Osteoblast (primary cell): ENCODE measurements at regions not wholly inside any gene's neighbourhood (a gene's known extent, or its start where the extent isn't known, plus 50 kb on each side); places are given as distances from the start of the nearest gene placed in this dataset.

ENCODE experiments used
- DNase-seq: peaks from one replicate; pipeline ENCODE4 v3.0.0; 2011; ENCODE audit warnings: low spot score, mixed read lengths; ENCODE audit not compliant: insufficient read length; ENCODE audit errors: missing footprints
- H2AFZ ChIP-seq: 2 replicates; pipeline ENCODE4 v1.6.0; 2011; ENCODE audit warnings: mild to moderate bottlenecking, low read length
- H3K27ac ChIP-seq: 2 replicates; pipeline ENCODE4 v1.5.1; 2011; ENCODE audit warnings: mild to moderate bottlenecking, low read depth, low read length, moderate library complexity
- H3K27me3 ChIP-seq: 2 replicates; pipeline ENCODE4 v1.6.0; 2012; ENCODE audit warnings: mild to moderate bottlenecking, control low read depth, inconsistent platforms, low read length, moderate library complexity; ENCODE audit not compliant: insufficient read depth
- H3K36me3 ChIP-seq: 2 replicates; pipeline ENCODE4 v1.5.1; 2011; ENCODE audit warnings: mild to moderate bottlenecking, low read length, control low read depth, moderate library complexity; ENCODE audit not compliant: insufficient read depth
- H3K4me1 ChIP-seq: 2 replicates; pipeline ENCODE4 v1.5.1; 2011; ENCODE audit warnings: mild to moderate bottlenecking, low read length, control low read depth, moderate library complexity; ENCODE audit not compliant: insufficient read depth
- H3K4me2 ChIP-seq: 2 replicates; pipeline ENCODE4 v1.6.0; 2011; ENCODE audit warnings: mild to moderate bottlenecking, low read length; ENCODE audit not compliant: insufficient read depth
- H3K4me3 ChIP-seq: fragments of 200-600 bp; sonication (generic); 3 replicates; pipeline ENCODE4 v1.5.1; 2012; ENCODE audit warnings: mild to moderate bottlenecking, low read length, inconsistent platforms; ENCODE audit not compliant: insufficient read depth
- H3K79me2 ChIP-seq: 2 replicates; pipeline ENCODE4 v1.6.0; 2012; ENCODE audit warnings: mild to moderate bottlenecking, low read length, control low read depth, inconsistent platforms; ENCODE audit not compliant: insufficient read depth
- H3K9me3 ChIP-seq: 2 replicates; pipeline ENCODE4 v1.5.1; 2011; ENCODE audit warnings: low read depth, low read length, control low read depth
- H4K20me1 ChIP-seq: 2 replicates; pipeline ENCODE4 v1.6.0; 2012; ENCODE audit warnings: mild to moderate bottlenecking, low read length, control low read depth; ENCODE audit not compliant: insufficient read depth
- TF ChIP-seq, protein P1 (sequence below): IDR thresholded peaks from 2 replicates; pipeline ENCODE4 v1.5.1; 2011; ENCODE audit warnings: mild to moderate bottlenecking, low read depth, low read length, moderate library complexity; ENCODE audit errors: extremely low read depth

DNA sequence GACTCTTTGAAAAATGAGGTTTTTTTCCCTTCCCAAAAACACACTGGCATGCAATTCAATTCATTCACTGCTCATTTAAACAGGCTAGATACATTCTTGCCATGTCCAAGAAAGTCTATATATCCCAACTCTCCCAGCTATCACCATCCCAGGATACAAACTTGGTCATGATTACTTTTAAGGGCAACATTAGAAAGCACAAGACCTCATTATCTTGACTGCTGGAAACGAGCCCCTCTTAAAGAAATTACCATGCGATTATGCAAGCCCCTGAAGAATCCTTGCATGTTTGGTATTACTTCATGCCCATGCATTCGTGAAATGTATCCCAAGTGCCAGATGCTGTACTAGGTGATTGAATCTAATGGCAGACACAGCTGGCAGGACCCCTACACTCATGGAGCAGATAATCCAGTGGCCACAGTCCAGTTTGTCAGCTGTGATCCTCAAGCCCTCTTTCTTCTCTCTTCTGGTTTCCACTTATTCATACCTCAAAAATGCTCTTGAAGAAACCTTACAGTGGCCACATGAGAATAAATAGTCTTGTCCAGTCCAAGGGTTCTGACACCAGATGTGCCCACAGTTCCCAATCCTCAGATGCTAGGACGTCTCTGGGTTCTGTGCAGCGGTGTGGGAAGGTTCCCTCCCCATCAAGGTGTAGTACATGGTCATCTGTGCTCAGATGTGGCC lies 103.7 kb upstream of the HABP2 start:
- Histone ChIP-seq H3K4me3 (no peak overlapping the region), H3K79me2 (no peaks in the 10 kb centered on the region), H3K4me2 (no peak overlapping the region), H2AFZ (no peak overlapping the region), H3K27me3 (peaks cover 25% of the 10 kb centered on the region), H3K36me3 (no peaks in the 10 kb centered on the region), H3K27ac (no peak overlapping the region), H4K20me1 (no peaks in the 10 kb centered on the region), H3K9me3 (no peaks in the 10 kb centered on the region), H3K4me1 (no peaks in the 10 kb centered on the region)
- no peak for DNase-seq
- TF ChIP-seq, protein P1, sequence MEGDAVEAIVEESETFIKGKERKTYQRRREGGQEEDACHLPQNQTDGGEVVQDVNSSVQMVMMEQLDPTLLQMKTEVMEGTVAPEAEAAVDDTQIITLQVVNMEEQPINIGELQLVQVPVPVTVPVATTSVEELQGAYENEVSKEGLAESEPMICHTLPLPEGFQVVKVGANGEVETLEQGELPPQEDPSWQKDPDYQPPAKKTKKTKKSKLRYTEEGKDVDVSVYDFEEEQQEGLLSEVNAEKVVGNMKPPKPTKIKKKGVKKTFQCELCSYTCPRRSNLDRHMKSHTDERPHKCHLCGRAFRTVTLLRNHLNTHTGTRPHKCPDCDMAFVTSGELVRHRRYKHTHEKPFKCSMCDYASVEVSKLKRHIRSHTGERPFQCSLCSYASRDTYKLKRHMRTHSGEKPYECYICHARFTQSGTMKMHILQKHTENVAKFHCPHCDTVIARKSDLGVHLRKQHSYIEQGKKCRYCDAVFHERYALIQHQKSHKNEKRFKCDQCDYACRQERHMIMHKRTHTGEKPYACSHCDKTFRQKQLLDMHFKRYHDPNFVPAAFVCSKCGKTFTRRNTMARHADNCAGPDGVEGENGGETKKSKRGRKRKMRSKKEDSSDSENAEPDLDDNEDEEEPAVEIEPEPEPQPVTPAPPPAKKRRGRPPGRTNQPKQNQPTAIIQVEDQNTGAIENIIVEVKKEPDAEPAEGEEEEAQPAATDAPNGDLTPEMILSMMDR = no peak

DNA sequence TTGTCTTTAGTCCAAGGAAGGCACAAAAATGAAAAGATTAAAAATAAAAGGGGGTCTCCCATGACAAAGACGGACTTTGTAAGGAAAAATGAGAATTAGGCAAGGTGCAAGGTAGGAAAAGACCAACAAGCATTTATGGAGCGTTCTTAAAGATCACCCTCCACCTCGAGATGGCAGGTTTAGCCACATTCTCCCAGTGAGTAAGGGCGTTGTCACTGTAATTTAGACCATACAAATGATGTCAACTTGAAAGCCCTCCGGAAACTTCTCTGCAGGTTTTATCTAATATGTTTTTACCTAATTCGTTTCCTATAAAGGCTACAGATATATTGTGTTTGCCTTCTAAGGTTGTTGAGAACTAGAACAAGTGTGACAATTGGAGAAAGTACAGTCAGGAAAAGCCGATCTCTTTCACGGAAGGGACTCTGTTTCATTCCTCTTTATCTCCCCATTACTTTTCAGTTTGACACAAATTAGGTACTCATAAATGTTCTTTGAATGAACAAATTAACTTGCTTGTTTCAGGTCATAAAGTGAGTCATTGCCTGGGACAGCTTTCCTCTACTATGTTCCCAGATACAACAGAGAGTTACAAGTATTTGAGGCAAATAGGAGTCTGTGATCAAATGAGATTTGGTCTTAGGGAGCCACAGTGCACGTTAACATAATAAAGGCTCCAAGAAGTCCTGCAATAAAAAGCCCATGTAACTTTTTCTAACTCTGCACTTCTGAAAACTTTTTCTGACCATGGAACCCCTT lies 102.6 kb upstream of the HABP2 start:
- no peaks in the 10 kb centered on the region for H4K20me1 ChIP-seq
- no peaks in the 10 kb centered on the region for H3K9me3 ChIP-seq
- H3K36me3 ChIP-seq = no peaks in the 10 kb centered on the region
- peaks cover 25% of the 10 kb centered on the region for H3K27me3 ChIP-seq
- DNase-seq = no peak
- H3K27ac ChIP-seq = no peak overlapping the region
- H3K4me3 ChIP-seq = no peak overlapping the region
- peaks cover 3% of the 10 kb centered on the region for H3K4me1 ChIP-seq
- H3K4me2 ChIP-seq = no peak overlapping the region
- no peak overlapping the region for H2AFZ ChIP-seq
- TF ChIP-seq, protein P1 = no peak
- H3K79me2 ChIP-seq = no peaks in the 10 kb centered on the region

DNA sequence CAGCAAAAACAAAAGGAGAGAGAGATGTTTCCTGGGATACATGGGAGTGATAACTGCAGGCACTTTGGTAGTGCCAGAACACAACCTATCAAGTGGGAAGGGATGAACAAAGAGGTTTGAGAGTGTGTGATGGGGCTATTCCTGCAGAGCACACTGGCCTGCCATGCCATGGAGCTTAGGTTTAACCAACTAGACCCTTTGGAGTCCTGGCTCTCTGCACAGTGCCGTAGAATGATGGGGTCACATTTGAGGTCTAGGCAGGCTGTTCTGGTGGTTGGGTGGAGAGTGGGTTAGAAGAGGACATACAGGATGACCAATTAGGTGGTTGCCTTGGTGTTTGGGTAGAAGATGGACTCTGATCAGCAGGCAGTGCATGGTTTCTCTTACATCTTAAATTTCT lies 101.9 kb upstream of the HABP2 start:
- H2AFZ ChIP-seq = no peak overlapping the region
- H3K4me1 ChIP-seq = peaks cover 3% of the 10 kb centered on the region
- no peak overlapping the region for H3K27ac ChIP-seq
- H3K27me3 ChIP-seq = peaks cover 25% of the 10 kb centered on the region
- H3K79me2 ChIP-seq = no peaks in the 10 kb centered on the region
- no peaks in the 10 kb centered on the region for H3K36me3 ChIP-seq
- no peak overlapping the region for H3K4me2 ChIP-seq
- no peaks in the 10 kb centered on the region for H4K20me1 ChIP-seq
- H3K9me3 ChIP-seq = no peaks in the 10 kb centered on the region
- TF ChIP-seq, protein P1 = no peak
- H3K4me3 ChIP-seq = no peak overlapping the region
- no peak for DNase-seq

DNA sequence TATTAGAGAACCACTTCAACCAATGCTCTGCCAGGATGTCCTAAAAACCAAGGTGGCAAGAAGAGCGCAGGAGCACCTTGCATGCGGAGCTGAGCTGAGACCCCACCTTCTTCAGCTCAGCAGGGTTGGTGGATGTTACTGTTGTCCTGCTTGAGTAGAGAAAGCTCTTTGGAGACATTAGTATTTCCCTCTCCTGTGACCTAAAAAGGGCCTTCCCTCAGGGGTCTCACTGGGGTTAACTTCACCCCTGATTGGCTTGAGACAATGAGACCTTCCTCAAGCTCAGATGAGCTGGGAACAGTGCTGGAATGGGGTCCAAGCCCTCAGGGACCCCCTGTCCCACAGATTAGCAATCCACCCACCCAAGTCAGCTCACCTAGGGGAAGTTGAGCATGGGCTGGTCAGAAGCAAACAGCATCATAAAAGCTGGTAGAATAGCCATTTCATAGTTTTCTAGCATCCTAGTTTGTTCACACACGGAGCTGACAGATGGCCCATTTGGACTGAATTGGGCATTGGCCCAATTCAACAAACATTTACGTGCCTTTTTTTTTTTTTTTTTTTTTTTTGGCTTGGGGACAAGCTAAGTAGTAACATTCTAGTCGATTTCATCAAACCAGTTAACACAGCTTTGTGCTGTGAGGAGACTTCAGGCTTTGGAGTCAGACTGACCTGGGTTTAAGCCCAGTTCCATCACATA lies 100.6 kb upstream of the HABP2 start:
- no peak overlapping the region for H3K4me2 ChIP-seq
- H3K4me3 ChIP-seq = no peak overlapping the region
- peaks cover 3% of the 10 kb centered on the region for H3K4me1 ChIP-seq
- H3K79me2 ChIP-seq = no peaks in the 10 kb centered on the region
- no peak overlapping the region for H2AFZ ChIP-seq
- TF ChIP-seq, protein P1 = no peak
- no peaks in the 10 kb centered on the region for H3K9me3 ChIP-seq
- no peaks in the 10 kb centered on the region for H4K20me1 ChIP-seq
- peaks cover 24% of the 10 kb centered on the region for H3K27me3 ChIP-seq
- H3K36me3 ChIP-seq = no peaks in the 10 kb centered on the region
- DNase-seq = no peak
- no peak overlapping the region for H3K27ac ChIP-seq
